ENCODE measurements at regions not wholly inside any gene's neighbourhood (a gene's known extent, or its start where the extent isn't known, plus 50 kb on each side); places are given as distances from the start of the nearest gene placed in this dataset.

- H3K4me3 ChIP-seq (ENCODE audit: low read depth, low read length), result no peak overlapping the region
- TF ChIP-seq CTCF (IDR thresholded peaks at IDR 0.05; ENCODE audit: borderline replicate concordance, insufficient read depth, low read depth, low read length), result no peak
These were observed 366.2 kb upstream of the SPRED2 start for GRCh38 chr2:65798641-65799040.

- no peak overlapping the region for H3K4me3 ChIP-seq (ENCODE audit: low read depth, low read length)
- no peak for TF ChIP-seq CTCF (IDR thresholded peaks at IDR 0.05; ENCODE audit: borderline replicate concordance, insufficient read depth, low read depth, low read length)
These were observed 362.6 kb upstream of the SPRED2 start for GRCh38 chr2:65794994-65795393.

- H3K4me3 ChIP-seq (ENCODE audit: low read depth, low read length), result no peak overlapping the region
- TF ChIP-seq CTCF (IDR thresholded peaks at IDR 0.05; ENCODE audit: borderline replicate concordance, insufficient read depth, low read depth, low read length), result no peak
These were observed 359.1 kb upstream of the SPRED2 start for GRCh38 chr2:65791404-65791975.

GRCh38 chr2:65790676-65790935, 358.2 kb upstream of the SPRED2 start:
- no peak for TF ChIP-seq CTCF (IDR thresholded peaks at IDR 0.05; ENCODE audit: borderline replicate concordance, insufficient read depth, low read depth, low read length)
- H3K4me3 ChIP-seq (ENCODE audit: low read depth, low read length), result no peak overlapping the region

- no peak overlapping the region for H3K4me3 ChIP-seq (ENCODE audit: low read depth, low read length)
- no peak for TF ChIP-seq CTCF (IDR thresholded peaks at IDR 0.05; ENCODE audit: borderline replicate concordance, insufficient read depth, low read depth, low read length)
These were observed 357.7 kb upstream of the SPRED2 start for GRCh38 chr2:65789923-65790675.

- no peak overlapping the region for H3K4me3 ChIP-seq (ENCODE audit: low read depth, low read length)
These were observed 356.2 kb upstream of the SPRED2 start for GRCh38 chr2:65788556-65788955.

More at GRCh38 chr2:65788556-65788955, 356.2 kb upstream of the SPRED2 start:
- TF ChIP-seq CTCF (IDR thresholded peaks at IDR 0.05; ENCODE audit: borderline replicate concordance, insufficient read depth, low read depth, low read length), result no peak
